GM18858 (cell line): ENCODE measurements at regions not wholly inside any gene's neighbourhood (a gene's known extent, or its start where the extent isn't known, plus 50 kb on each side); places are given as distances from the start of the nearest gene placed in this dataset.
A peak's percentile ranks its signal among the peaks of the same experiment; 100 is the strongest.

Experiments used
- ATAC-seq: cut with Tn5 transposase; IDR thresholded peaks from one replicate; pipeline ENCODE4 v1.9.1; 2021; ENCODE audit not compliant: unreplicated experiment

DNA sequence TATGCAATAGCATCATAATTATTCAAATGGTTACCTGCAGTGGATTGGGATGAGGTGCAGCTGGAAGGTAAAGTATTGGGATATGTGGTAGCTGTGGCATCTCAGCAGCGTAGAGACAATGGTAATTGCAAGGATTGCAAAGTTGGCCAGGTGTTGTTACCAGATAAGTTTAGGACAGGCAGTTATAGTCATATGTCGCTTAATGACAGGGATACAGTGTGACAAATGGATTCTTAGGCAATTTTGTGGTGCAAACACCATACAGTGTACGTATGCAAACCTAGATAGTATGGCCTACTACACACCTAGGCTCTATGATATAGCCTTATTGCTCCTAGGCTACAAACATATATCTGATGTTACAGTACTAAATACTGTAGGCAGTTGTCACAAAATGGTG is 163.5 kb upstream of the LYZL2 start:
- no peak for ATAC-seq

GRCh38 chr10:30792025-30792424 is 162.5 kb upstream of the LYZL2 start:
- ATAC-seq: no peak

DNA sequence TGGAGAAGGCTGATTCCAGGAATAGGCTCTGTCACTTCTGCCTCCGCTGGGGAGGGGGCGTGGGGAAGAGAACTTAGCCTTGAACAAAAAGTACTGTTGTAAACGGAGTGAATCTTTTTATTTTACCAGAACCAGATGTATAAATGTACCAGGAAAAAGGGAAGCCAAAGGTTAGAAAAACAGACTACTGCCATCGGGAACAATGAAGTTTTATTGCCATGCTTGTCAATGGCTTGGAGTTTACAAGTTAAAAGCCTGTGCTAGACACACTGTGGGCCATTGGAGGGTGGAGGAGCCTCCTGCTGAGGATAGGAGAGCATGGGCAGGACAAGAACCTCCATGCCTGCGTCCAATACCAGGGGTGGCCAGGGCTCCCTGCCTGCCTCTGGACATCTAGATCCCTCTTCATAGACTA is 161.7 kb upstream of the LYZL2 start:
- no peak for ATAC-seq

DNA sequence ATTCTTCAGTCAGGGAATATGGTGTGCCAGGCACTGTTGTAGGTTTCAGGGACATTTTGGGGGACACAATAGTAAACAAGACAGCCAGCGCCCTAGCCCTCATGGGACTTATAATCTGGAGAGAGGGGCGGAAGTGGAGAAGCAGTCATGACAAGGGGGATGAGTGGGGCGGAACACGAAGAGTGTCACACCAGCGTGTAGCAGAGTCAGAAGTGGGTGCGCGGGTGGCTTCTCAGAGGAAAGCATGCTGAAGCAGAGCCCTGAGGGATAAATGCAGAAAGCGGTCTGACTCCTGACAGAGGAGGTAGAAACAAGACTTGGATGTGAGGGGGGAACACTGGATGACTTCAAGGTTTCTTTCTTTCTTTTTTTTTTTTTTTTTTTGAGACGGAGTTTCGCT is 160.3 kb upstream of the LYZL2 start:
- no peak for ATAC-seq

- ATAC-seq: no peak
Observed at GRCh38 chr10:30788307-30788706, 158.8 kb upstream of the LYZL2 start.

- ATAC-seq: no peak
Observed at GRCh38 chr10:30786906-30787305, 157.4 kb upstream of the LYZL2 start.

DNA sequence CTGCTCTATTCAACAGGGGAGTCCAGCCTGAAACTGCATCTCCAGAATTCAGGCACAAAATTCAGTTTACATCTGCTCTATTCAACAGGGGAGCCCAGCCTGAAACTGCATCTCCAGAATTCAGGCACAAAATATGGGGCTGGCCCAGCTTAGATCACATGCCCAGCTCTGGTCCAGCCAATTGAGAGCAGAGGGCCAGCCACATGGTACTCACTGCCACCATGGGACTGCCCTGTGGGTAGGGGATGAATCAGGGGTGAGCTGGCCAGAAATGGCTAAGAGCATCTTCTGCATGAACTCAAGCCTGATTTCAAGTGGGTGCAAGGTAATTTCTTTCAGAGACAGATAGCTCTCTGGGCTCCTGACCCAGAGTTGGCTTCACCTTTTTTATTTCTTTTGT is 156.6 kb upstream of the LYZL2 start:
- ATAC-seq: no peak

- no peak for ATAC-seq
Observed at GRCh38 chr10:30784897-30785605, 155.5 kb upstream of the LYZL2 start.

- ATAC-seq: no peak
Observed at GRCh38 chr10:30784524-30784896, 155.0 kb upstream of the LYZL2 start.

GRCh38 chr10:30783939-30784501 is 154.5 kb upstream of the LYZL2 start:
- ATAC-seq: no peak

GRCh38 chr10:30782537-30783461 is 153.2 kb upstream of the LYZL2 start:
- ATAC-seq: peak; percentile 46

DNA sequence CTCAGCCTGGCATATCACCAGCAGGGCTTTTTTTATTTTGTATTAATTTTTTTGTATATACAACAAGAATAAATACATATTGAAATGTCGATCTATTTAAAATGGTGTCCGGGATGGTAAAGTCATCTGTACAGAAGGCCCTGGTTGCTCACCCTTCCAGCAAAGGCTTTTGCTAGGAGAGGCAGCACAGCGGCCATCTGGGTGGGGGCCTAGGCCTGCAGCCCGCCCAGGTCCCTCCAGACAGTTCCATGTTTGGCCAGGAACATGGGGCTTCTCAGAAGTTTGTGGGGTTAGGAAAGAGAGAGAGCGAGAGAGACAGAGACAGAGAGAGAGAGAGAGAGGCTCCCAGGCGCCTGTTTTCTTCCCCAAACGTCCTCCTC is 152.6 kb upstream of the LYZL2 start:
- ATAC-seq: no peak

- ATAC-seq: no peak
Observed at GRCh38 chr10:30781670-30782121, 152.1 kb upstream of the LYZL2 start.

- ATAC-seq: no peak
Observed at GRCh38 chr10:30778769-30779168, 149.2 kb upstream of the LYZL2 start.

GRCh38 chr10:30775779-30776591 is 146.4 kb upstream of the LYZL2 start:
- ATAC-seq: no peak

DNA sequence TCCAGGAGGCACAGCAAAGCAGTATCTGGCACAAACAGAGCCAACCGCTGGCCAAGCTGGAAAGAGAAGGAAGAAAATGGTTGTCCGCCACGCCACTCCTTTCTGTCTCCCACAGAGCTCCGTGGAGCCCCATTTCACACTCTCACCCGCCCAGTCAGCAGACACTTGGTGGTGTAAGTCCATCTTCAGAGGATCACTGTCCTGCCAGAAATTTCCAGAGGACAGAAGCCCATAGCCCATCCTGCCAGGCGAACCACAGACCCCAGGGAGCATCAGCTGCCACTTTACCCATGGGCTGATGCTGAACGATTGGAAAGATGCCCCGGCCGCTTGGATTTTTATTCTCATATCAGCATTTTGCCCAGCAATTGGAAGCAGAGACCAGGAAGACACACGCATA is 144.7 kb upstream of the LYZL2 start:
- no peak for ATAC-seq

DNA sequence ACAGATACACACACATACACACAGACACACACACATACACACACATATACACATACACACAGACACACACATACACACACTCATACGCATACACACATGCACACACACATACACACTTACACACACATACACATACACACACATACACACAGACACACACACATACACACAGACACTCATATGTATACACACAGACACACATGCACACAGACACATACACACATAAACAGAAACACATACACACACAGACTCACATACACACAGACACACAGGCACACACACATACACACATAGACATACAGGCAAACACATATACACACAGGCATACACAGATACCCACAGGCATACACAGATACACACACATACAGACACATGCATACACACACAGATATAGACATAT is 143.9 kb upstream of the LYZL2 start:
- ATAC-seq: no peak

DNA sequence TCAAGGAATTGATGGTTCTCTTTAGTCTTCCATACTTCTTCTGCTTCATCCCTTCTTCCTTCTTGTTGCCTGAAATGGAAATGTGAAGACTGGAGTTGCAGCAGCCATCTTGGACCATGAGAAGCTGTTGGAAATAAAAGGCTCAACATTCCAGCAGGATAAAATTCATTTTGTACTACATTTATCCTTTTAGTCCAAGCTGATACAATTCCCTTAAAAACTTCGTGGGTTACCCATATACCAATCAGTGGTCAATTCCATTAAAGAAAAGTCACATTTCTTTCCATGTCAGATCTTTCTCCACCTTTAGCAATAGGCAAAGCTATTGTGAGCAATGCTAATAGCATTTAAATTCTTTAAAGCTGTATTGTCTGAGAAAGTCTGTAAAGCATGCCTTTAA is 141.3 kb upstream of the LYZL2 start:
- ATAC-seq: no peak

DNA sequence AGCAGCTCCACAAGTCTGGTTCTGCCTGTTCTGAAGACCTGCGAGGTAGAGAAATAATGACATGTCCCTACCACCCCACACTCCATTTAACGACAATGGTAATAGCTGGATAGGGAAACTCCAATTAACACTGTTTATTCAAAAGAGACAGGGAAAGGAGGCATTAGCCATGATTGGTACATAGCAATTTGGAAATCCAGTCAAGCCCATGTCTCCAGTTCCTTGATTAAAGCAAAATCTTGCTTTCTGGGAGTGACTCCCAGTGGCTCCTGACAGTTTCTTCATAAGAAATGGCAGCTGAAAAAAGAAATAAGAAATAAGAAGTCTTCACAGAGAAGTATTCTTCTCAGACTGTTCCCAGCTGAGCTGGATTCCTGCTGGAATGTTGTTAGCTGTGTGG is 140.7 kb upstream of the LYZL2 start:
- ATAC-seq: no peak

DNA sequence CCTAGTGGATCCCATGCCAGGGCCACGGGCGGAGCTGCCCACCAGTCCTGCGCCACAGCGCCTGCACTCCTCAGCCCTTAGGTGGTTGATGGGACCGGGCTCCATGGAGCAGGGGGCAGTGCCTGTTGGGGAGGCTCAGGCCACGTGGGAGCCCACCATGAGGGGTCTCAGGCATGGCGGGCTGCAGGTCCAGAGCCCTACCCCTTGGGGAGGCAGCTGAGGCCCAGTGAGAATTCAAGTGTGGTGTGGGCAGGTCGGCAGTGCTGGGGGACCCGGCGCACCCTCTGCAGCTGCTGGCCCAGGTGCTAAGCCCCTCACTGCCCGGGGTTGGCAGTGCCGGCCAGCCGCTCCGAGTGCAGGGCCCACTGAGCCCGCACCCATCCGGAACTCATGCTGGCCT is 139.8 kb upstream of the LYZL2 start:
- ATAC-seq: no peak

- no peak for ATAC-seq
Observed at GRCh38 chr10:30765616-30766015, 136.1 kb upstream of the LYZL2 start.
